Duodenal mucosa (tissue), 2 donors: ENCODE measurements at regions not wholly inside any gene's neighbourhood (a gene's known extent, or its start where the extent isn't known, plus 50 kb on each side); places are given as distances from the start of the nearest gene placed in this dataset.
"Not testable (repeated sequence)": the region's sequence is repeated elsewhere in the genome, so short reads cannot be mapped to it uniquely, and the experiment has no call there.

Experiments
- H3K27ac ChIP-seq: one replicate; pipeline ENCODE4 v1.7.0; 2013; ENCODE audit warnings: low read depth, low read length
- H3K27me3 ChIP-seq, 2 donors: one replicate each; pipeline ENCODE4 v1.7.0; 2013; ENCODE audit warnings: low read length in 2 of 2, control low read depth in 1 of 2; ENCODE audit not compliant: insufficient read depth in 2 of 2, control insufficient read depth in 1 of 2
- H3K36me3 ChIP-seq, 2 donors: one replicate each; pipeline ENCODE4 v1.7.0; 2013; ENCODE audit warnings: low read length in 2 of 2, control low read depth in 1 of 2; ENCODE audit not compliant: insufficient read depth in 2 of 2, control insufficient read depth in 1 of 2
- H3K4me1 ChIP-seq, 2 donors: one replicate each; pipeline ENCODE4 v1.7.0; 2013; ENCODE audit warnings: low read length in 2 of 2, control low read depth in 1 of 2; ENCODE audit not compliant: insufficient read depth in 2 of 2, control insufficient read depth in 1 of 2
- H3K4me3 ChIP-seq, 2 donors: one replicate each; pipeline ENCODE4 v1.7.0; 2013; ENCODE audit warnings: low read length in 2 of 2, low read depth in 1 of 2
- H3K9ac ChIP-seq, 2 donors: one replicate each; pipeline ENCODE4 v1.7.0; 2013; ENCODE audit warnings: low read length in 2 of 2, low read depth in 1 of 2
- H3K9me3 ChIP-seq, 2 donors: one replicate each; pipeline ENCODE4 v1.7.0; 2013; ENCODE audit warnings: low read length in 2 of 2, control low read depth in 1 of 2; ENCODE audit not compliant: control insufficient read depth in 1 of 2

DNA sequence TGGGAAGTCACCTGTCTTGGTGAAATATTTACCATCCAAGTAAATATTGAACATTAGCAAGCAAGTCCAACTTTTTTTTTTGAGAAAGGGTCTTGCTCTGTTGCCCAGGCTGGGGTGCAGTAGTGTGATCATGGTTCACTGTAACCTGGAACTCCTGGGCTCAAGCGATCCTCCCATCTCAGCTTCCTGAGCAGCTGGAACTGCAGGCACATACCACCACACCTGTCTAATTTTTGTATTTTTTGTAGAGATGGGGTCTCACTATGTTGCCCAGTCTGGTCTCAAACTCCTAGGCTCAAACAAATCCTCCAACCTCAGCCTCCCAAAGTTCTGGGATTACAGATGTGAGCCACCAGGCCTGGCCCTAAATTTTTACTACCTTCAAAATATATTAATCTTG is 171.0 kb upstream of the PFKP start:
- H3K9me3 ChIP-seq, H3K36me3 ChIP-seq, H3K4me1 ChIP-seq: not testable (repeated sequence)

DNA sequence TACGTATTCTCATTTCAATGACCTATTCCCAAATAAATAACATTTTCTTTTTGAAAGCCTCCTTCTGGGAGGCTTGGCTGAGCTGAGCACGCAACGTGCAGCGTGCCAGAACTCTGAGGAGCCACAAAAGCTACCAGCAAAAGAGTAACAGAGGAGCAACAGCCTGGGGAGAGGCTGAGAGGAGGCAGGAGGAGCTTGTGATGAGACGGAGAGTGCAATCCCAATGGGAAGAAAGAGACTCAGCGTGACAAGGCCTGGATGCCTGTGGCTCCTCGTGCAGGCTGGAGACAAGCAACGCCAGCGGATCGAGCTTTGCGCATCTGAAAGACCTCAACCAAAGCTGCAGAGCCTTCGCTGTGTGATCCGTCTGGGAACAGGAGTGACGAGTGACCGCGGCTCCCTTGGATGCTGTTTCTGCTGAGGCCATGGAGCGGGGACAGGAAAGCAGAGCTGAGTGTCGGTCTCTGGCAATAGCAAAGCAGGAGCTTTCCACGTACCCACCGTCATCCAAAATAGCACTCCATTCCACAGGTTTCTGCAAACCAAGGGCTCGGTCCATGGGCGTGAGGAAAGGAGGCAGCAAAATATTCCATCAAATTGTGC is 171.7 kb upstream of the PFKP start:
- Histone ChIP-seq H3K4me1 (no peaks in the 10 kb centered on the region), H3K9me3 (no peaks in the 10 kb centered on the region), H3K27me3 (peaks cover 0 to 2% of the 10 kb centered on the region in 2 donors), H3K4me3 (no peak overlapping the region), H3K9ac (no peak overlapping the region), H3K27ac (no peak overlapping the region), H3K36me3 (no peaks in the 10 kb centered on the region)

More for the DNA sequence above, 171.0 kb upstream of the PFKP start:
- H3K27me3 ChIP-seq, H3K4me3 ChIP-seq, H3K27ac ChIP-seq, H3K9ac ChIP-seq: not testable (repeated sequence)

DNA sequence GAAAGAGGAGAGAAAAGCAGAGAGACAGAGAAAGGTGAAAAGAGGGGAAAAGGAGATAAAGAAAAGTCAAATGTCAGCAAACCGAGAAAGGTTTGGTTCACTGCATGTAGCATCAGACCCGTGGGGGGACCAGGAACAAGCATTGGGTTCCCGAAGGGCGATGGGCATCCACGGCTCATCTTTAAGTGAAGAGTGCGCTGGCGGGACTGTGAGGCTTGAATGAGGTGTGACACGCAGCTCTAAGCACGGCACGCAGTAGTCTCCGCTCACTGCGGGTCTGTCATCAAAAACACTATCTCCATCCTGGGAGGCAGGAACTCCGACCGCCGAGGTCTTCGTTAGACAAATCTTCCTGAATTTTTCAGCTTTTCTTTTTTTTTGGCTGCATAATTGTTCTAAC is 173.4 kb upstream of the PFKP start:
- H3K36me3 ChIP-seq = no peaks in the 10 kb centered on the region
- no peak overlapping the region for H3K4me3 ChIP-seq
- no peak overlapping the region for H3K27ac ChIP-seq
- no peaks in the 10 kb centered on the region for H3K27me3 ChIP-seq
- no peaks in the 10 kb centered on the region for H3K4me1 ChIP-seq
- no peaks in the 10 kb centered on the region for H3K9me3 ChIP-seq
- H3K9ac ChIP-seq = no peak overlapping the region

DNA sequence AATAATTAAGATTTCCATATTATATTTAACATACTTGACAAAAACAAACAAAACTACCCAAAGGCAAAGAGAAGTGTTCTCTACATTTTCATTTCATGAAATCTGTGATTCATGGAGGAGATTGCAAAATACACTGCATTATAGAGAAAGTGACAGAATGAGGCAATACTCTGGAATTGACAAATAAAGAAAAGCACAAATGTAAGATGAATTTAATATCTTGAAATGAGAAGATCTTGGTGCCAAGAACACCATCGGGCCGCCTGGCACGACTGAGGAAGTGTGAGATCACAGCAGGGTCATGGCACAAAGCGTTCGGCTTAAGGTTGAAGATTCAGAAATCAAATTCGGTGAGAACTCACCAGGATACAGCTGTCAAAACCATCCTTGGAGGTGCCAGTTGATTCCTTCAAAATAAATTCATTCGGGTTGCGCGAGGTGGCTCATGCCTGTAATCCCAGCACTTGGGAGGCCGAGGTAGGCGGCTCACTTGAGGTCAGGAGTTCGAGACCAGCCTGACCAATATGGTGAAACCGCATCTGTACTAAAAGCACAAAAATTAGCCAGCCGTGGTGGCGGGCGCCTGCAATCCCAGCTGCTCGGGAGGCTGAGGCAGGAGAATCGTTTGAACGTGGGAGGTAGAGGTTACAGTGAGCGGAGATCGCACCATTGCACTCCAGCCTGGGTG is 174.0 kb upstream of the PFKP start:
- Histone ChIP-seq H3K4me3 (no peak overlapping the region), H3K27ac (no peak overlapping the region), H3K4me1 (no peaks in the 10 kb centered on the region), H3K9ac (no peak overlapping the region), H3K9me3 (no peaks in the 10 kb centered on the region), H3K36me3 (no peaks in the 10 kb centered on the region), H3K27me3 (no peaks in the 10 kb centered on the region)

DNA sequence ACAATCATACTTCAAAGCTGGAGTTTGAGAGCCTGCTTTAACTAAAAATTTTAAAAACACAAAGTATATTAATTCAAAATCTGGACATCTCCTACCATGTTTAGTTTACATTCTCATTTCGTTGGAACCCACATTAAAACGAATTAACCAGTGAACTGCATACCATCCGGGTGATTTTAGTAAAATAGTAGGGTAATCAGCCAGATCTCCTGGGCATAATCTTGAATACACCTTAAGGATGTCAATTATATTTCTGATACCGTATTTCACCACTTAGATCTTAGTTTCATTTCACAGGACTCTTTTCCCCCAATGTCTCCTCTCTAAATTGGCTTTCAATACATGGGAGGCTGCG is 175.6 kb upstream of the PFKP start:
- H3K9me3 ChIP-seq = no peaks in the 10 kb centered on the region
- no peak overlapping the region for H3K27ac ChIP-seq
- H3K4me1 ChIP-seq = no peaks in the 10 kb centered on the region
- no peaks in the 10 kb centered on the region for H3K27me3 ChIP-seq
- H3K36me3 ChIP-seq = no peaks in the 10 kb centered on the region
- H3K4me3 ChIP-seq = no peak overlapping the region
- no peak overlapping the region for H3K9ac ChIP-seq

DNA sequence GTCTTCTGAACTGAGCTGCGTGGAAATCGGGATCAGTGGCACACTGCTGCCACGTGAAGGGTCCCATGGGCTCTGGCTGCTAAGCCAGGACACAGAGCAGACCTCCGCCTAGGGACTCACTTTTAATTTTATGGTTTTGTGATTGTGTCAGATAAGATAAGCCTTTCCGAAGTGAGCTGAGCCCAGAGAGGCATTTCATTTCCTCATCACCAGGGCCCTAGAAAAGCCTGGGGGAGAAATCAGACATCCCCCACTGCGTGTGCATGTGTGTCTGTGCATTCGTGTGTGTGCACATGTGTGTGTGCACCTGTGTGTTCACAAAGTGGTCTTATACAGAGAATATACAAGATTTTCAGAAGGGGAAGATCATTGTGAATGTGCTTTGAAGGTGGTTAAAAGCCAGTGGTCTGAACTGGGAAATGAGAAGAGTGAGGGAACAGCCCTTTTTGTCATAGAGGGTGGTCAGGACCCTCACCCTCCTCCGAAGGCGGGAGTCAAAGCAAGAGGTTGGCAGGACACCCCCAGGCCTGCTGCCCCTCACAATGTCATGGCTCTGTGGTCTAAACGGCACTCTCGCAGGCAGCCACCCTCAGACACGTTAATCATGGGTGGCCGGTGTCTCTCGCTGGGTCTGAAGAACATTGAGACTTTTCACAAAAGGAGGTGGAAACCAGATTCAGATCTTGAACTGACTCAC is 176.1 kb upstream of the PFKP start:
- Histone ChIP-seq H3K9ac (no peak overlapping the region), H3K4me1 (no peaks in the 10 kb centered on the region), H3K27ac (no peak overlapping the region)

DNA sequence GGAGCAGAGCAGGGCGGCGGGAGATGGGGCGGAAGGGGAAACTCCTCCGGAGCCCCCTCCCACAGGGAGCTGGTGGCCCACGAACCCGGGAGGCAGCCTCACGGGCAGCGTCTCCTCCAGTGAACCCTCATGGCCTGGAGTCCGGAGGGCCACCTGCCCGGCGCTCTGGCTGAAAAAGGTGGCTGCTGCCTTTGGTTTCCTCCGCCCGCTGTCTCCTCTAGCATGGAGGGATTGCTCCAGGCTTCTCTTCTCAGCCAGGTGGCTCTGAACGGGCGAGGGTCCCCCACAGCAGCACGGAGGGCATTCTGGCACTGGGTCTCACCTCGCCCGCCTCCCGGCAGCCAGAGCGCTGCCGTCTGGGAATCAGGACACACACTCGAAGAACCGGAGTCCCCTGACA is 177.3 kb upstream of the PFKP start:
- H3K27ac ChIP-seq = no peak overlapping the region
- no peaks in the 10 kb centered on the region for H3K9me3 ChIP-seq
- no peaks in the 10 kb centered on the region for H3K4me1 ChIP-seq
- no peak overlapping the region for H3K9ac ChIP-seq
- H3K36me3 ChIP-seq = no peaks in the 10 kb centered on the region
- no peaks in the 10 kb centered on the region for H3K27me3 ChIP-seq
- no peak overlapping the region for H3K4me3 ChIP-seq

More for the DNA sequence above, 176.1 kb upstream of the PFKP start:
- H3K27me3 ChIP-seq = no peaks in the 10 kb centered on the region
- no peaks in the 10 kb centered on the region for H3K36me3 ChIP-seq
- H3K9me3 ChIP-seq = no peaks in the 10 kb centered on the region
- H3K4me3 ChIP-seq = no peak overlapping the region

DNA sequence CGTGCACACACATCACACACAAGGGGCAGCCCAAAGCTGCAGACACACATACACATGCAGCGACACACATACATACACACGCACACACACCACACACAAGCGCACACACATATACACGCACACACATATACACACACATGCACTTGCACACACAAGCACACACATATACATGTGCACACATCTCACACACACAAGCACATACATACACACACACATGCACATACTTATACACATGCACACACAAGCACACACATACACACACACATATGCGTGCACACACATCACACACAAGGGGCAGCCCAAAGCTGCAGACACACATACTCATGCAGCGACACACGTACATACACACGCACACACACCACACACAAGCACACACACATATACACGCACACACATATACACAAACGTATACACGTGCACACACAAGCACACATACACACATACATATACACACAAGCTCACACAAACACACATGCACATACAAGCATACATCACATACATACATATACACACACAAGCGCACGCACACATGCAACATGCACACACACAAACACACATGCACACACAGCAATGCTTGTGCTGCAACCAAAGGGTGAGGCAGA is 178.8 kb upstream of the PFKP start:
- Histone ChIP-seq H3K4me3 (no peak overlapping the region), H3K36me3 (no peaks in the 10 kb centered on the region), H3K9ac (no peak overlapping the region), H3K27ac (no peak overlapping the region), H3K4me1 (no peaks in the 10 kb centered on the region), H3K9me3 (no peaks in the 10 kb centered on the region), H3K27me3 (no peaks in the 10 kb centered on the region)

DNA sequence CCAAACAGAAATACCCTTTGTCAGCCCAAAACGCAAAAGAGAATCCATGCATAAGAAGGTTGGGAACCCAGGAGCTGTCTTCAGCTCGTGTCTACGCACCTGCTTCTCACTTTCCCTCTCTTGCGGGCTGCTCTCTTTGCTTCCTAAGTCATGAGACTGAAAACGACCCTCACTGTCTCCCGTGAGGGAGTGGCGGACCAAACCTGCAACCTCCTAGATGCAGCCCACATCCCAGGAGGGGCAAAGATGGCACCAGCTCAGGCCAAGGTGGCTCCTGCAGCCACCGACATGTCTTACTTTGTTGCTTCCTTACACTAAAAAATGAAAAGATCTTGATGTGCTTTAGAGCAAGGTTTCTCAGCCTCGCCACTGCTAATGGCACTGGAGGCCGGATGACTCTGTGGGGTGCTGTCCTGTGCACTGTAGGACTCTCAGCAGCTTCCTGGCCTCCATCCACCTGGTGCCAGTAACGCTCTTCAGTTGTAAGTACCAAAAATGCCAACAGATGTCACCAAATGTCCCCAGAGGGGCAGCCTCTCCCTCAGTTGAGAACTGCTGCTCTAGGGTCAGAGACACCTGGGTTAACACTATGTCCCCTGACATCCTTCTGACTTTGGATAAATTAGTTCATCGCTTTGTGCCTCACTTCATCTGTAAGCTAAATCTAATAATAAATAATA is 179.8 kb upstream of the PFKP start:
- H3K27me3 ChIP-seq = no peaks in the 10 kb centered on the region
- no peaks in the 10 kb centered on the region for H3K36me3 ChIP-seq
- H3K27ac ChIP-seq = no peak overlapping the region
- no peak overlapping the region for H3K4me3 ChIP-seq
- no peaks in the 10 kb centered on the region for H3K9me3 ChIP-seq
- H3K4me1 ChIP-seq = no peaks in the 10 kb centered on the region
- no peak overlapping the region for H3K9ac ChIP-seq

DNA sequence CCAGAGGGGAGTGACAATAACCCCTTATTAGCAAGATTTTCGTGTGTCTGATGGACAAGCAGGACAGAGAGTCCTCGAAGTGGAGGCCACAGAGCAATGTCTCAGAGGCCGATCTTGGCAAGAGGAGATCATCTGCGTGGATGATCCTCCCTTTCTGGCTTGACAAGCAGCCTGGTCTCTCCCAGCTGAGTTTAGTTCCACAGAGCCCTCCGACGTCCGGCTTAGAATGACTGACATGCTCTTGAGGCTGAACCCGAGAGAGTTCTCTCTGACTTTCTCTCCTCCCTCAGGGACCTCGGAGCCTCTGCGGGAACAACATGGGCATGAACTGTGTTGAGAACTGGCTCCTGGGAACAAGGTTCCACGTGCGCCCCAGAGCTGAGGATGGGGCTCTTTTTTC is 180.7 kb upstream of the PFKP start:
- Histone ChIP-seq H3K27ac (no peak overlapping the region), H3K9me3 (no peaks in the 10 kb centered on the region), H3K27me3 (no peaks in the 10 kb centered on the region), H3K4me3 (no peak overlapping the region), H3K36me3 (no peaks in the 10 kb centered on the region), H3K9ac (no peak overlapping the region), H3K4me1 (no peaks in the 10 kb centered on the region)
